Stimulated activated naive CD4-positive, alpha-beta T cell treated with Interleukin-2 at 50 U/mL for 16 hours (primary cell): ENCODE measurements at regions not wholly inside any gene's neighbourhood (a gene's known extent, or its start where the extent isn't known, plus 50 kb on each side); places are given as distances from the start of the nearest gene placed in this dataset.

Source experiments
- DNase-seq: peaks from one replicate; lab custom pipeline; 2025; lab: John Stamatoyannopoulos, UW

DNA sequence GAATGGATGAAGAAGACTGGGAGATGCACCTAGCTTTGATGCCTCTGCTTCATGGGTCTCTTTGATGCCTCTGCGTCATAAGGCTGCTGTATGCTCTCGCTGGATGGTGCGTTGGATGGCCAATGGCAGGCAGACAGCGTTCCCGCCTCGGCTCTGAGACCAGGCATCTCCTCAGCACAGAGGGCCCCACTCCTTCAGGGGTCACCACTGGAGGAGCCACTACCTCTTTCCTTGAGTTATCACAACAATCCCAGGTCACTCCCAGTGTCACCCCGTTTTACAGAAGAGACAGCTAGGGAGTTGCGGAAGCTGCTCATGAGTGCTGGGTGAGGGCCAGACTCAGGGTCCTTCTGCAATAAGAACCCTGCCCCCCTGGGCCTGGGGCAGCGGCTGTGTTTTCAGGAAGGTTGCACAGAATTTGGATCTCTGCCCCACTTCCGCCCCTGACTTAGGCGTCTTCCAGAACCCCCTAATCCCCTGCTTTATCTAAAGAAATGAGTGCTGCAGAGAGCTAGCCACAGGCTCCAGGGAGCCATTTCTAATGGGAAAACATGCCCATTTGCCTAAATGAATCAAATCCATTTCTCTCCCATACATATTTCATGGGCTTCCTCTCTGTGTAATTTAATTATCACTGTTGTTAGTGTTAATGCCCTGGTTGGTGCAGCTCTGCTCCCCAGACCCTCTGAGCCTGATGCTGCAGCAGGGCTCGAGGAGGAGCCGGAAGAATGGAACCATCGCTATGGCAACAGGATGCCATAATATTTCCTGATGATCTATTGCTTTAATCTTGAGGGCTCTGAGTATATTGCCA, 131.8 kb upstream of the HS6ST1 start:
- DNase-seq, result no peak

DNA sequence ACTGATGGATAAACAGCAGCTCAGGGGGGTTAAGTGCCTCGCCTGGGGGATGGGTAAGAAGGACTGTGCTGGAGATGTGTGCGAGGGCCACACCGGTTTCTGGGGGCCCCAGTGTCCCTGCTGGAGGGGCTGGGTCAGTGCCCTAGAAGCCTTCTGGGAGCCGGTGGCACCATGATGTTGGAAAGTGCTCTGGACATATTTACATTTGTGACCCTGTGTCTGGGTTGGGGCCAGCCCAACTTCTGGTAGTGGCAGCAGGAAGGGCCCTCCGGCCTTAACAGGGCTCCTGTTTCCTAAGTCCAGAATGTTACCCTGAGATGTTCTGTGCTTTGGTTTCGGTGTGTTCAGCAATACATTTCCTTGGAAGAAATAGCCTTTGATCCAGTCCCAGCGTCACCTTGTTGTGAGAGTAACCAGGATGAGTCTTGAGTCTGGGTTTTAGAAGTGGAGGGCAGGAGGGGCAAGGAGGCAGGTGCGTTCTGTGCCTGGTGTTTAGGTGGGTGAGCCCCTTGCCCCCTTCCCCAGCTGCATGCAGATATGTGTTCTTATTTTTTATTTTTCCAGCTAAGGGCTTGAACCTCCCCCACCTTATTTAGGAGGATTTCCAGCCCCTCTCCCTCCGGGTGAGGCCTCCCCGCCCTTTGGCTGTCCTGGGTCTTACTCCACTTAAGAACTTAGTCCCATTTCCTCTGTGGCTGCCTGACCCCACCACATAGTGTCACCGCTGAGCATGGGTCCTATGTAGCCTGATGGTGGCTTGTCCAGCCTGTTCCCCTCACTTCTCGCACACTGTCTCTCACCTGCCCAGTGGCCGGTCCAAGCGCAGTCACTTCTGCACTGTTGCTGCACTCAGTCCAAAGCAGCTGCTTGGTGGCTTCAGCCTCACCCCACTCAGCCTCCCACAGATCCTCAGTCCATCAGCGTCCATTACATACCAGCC, 132.7 kb upstream of the HS6ST1 start:
- no peak for DNase-seq

DNA sequence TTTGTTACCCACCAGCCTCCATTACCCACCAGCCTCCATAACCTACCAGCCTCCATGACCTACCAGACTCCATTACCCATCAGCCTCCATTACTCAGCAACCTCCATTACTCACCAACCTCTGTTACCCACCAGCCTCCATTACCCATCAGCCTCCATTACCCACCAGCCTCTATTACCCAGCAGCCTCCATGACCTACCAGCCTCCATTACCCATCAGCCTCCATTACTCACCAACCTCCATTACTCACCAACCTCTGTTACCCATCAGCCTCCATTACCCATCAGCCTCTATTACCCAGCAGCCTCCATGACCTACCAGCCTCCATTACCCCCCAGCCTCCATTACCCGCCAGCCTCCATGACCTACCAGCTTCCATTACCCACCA, 133.3 kb upstream of the HS6ST1 start:
- DNase-seq, result no peak

DNA sequence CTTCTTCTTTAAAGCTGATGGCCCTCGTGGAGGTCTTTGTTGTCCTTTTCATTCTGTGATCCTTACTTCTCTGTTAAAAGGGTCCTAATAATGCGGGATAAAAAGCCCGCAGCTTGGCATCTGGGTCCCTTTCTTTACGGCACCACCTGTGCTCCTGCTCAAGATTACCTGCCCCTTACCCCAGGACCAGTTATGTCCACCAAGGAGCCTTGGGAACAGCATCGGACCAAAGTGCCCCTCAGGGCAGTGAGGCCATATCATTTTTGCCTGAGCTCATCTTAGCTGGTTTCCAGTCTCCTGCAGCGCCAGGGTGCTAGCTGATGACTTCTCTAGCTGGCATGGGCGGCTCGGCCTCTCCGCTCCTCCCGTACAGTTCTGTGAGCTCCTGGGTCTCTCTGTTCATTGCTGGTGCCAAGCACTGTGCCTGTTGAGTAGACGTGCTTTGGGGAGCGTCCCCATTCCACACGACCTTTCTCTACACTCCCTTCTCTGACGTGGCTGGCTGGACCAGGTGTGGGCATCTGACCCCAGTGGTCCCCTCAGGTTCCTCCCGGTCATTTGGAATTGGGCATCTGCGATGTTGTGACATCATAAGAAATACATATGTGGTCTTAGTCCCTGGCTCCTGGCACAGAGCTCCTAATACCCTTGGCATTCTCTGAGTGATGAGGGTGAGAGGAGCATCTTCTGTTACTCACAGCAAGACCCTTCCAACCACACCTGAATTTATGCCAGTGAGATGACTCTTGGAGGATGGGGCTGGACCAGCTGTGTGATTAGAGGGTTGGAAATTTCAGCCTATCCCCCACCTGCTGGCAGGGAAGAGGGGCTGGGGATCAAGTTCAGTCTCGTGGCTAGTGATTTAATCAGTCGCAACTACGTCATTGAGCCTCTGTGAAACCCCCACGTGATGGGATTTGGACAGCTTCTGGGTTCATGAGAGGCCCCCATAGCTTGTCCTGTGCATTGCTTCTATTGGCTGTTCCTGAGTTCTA, 134.2 kb upstream of the HS6ST1 start:
- DNase-seq, result no peak

GRCh38 chr2:128454980-128455720, 136.5 kb upstream of the HS6ST1 start:
- DNase-seq, result no peak

DNA sequence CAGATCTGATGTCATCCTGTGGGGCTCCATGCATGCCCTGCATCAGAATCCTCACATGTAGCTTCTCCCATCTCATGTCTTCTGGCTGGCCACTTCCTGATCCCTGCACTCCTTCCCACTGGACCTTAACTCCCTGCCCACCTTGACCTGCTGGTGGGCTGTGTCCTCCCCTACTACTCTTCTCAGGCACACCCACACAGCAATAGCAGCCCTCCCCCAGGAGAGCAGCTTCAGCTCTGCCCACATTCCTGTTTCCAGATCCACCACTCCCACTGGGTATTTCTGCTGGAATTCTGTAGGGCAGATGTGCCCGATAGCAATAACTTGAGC, 137.0 kb upstream of the HS6ST1 start:
- DNase-seq, result no peak

DNA sequence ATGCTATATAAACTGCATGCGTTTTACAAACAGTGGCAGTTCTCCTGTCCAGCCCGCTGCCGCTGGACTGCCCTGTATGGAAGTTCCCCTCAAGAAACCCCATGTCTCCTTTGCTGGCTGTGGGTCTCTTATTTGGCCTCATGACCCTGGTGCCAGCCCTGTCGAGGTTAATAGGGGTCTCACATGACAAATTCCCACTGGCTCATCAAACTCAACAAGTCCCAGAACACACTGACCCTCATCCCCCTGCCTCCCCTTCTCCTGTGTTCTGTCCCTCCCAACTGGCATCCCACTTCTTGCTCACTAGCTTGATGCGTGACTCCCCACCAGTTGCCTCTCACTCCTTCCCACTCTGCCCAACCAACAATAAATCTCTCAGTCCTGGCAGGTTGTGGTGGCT, 137.6 kb upstream of the HS6ST1 start:
- no peak for DNase-seq

- no peak for DNase-seq
These were observed 138.4 kb upstream of the HS6ST1 start for GRCh38 chr2:128457006-128457604.

DNA sequence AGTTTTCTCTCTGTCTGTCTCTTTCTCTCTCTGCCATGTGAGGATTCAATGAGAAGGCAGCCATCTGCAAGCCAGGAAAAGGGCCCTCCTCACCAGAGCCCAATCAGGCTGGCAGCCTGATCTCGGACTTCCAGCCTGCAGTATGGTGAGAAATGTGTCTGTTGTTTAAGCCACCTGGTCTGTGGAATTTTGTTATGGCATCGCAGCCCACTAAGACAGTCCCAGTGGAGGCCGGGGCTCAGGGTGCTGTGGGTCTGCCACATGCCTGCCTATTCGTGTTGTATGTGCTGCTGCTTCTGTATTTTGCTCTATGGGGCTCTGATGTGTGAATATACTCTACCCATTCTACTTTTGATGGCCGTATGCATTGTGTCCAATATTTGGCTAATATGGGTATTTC, 139.0 kb upstream of the HS6ST1 start:
- DNase-seq, result no peak

- DNase-seq, result no peak
These were observed 139.8 kb upstream of the HS6ST1 start for GRCh38 chr2:128458505-128458904.

GRCh38 chr2:128464456-128464855, 145.8 kb upstream of the HS6ST1 start:
- DNase-seq, result no peak

GRCh38 chr2:128465246-128466170, 146.8 kb upstream of the HS6ST1 start:
- DNase-seq, result no peak

- DNase-seq, result no peak
These were observed 147.7 kb upstream of the HS6ST1 start for GRCh38 chr2:128466376-128466775.

DNA sequence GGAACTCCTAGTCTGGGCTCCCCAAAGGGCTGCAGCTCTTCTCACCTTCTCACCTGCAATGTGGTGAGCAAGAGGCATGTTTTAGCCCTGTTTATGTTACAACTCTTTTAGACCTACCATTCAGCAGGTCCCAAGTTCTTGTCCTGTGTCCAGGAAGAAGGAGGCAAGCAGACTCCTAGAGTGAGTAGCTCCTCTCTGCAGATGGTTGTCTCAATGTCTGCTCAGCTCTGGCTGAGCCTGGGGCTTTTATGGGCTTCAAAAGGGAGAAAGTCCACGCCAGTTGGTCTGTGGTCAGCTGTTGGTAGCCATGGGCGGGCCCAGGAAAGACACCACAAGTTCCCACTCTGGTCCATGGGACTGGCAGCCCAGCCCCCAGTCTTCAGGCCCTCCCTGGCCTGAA, 148.1 kb upstream of the HS6ST1 start:
- no peak for DNase-seq

DNA sequence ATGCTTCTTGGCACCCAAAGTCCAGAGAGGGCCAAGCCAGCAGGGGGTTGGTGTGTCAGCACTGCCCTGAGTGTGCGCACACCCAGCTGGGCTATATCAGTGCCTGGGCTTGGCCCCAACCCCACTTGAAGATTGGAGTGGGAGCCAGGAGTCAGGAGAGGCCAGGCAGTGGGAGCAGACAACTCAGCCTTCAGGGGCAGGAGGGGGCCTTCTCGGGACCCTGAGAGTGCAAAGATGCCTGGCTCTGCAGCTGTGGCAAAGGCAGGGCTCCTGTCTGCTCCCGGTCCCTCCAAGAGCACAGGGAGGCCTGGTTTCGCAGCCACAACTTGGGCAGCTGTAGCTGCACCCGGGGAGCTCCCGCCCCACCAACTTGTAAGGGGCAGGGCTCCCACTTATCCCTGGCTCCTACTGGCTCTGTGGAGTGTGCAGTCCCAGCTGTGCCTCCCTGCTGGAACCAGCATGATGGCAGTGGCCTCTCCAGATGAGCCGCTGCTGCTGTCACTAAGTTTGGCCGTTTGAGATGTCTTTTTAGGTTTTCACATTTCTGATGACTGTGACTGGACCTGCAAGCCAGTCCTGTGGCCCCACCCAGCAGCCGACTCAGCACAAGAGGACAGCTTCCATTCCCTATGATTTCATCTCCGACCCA, 148.8 kb upstream of the HS6ST1 start:
- DNase-seq, result no peak

DNA sequence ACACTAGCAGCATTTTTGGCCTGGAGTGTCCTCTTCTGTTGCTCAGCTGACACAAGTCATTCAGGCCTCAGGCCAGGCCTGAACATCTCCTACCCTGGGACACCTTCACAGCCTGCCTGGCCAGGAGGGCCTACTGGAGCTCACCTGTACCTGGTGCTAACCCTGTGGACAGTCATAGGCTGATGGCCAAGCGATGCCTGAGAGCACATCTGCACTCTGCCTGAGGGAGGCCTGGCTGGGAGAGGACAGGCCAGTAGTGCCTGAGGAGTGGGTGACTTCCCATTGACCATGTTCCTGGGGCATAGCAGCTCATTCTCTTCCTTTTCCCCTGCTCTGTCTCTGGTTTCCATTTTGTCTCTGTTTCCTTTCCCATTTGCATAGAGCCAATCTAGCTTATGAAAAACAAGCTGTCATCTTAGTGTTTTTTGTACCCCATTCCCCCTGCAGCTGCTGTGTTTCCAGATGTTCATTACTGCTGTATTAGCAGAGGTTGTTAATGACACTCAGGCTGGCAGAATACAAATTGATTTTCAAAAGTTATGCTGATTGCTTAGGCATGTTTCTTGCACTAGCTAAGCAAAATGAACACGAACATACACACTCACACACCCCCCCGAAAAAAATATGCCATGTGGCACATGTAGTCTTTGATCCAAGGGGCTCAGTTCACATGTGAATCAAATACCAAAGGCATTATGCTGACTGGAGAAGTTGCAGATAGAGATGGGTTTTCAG, 149.7 kb upstream of the HS6ST1 start:
- DNase-seq, result no peak

DNA sequence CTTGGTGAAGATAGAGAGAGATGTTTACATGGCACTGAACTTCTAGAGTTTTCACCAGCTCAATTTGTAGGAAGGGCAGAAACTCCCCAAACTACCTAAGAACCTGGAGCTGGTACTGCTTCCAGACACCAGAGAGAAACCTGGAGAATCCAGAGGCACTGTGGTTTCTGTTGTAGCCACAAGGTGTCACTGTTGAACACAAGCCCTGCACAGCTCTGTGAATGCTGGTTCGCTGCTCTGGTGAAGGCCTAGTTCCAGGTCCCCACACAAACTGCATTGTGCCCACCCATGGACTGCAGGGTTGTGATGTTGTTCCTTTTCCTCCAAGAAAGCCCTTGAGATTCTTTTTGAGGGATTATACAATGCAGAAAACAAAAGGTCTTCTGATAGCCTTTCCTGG, 150.5 kb upstream of the HS6ST1 start:
- DNase-seq, result no peak

GRCh38 chr2:128469875-128470274, 151.2 kb upstream of the HS6ST1 start:
- DNase-seq, result no peak

DNA sequence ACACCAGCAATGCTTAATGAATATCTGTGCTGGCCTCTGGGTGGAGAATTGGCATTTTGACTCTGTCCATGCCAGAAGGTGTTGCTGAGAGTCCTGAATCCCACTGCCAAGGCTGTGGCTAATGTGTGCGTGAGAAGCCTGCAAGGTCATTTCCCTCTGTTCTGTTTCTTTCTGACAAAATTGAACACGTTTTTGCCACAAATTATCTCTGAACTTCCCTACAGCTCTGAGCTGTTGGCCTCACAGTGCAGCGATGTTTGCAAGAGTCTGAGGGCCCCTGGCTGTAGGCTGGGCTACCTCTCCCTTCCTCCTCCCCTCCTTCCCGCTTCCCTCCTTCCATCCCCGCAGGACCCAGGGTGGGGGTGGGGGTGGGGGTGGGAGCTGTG, 154.1 kb upstream of the HS6ST1 start:
- no peak for DNase-seq
